H1 (cell line): ENCODE measurements at regions not wholly inside any gene's neighbourhood (a gene's known extent, or its start where the extent isn't known, plus 50 kb on each side); places are given as distances from the start of the nearest gene placed in this dataset.

Experiments
- CTCF ChIA-PET: fragments of 300-600 bp; sonication (Branson Sonifier 250); formaldehyde crosslinking; loops from one replicate; lab custom pipeline; 2021; ENCODE audit not compliant: partially characterized antibody; lab: Charles Lee
- POLR2A ChIA-PET: fragments of 300-600 bp; sonication (Branson Sonifier 250); formaldehyde crosslinking; loops from one replicate; lab custom pipeline; 2021; ENCODE audit warnings: inconsistent platforms; ENCODE audit not compliant: partially characterized antibody; lab: Charles Lee
- DNase-seq, 2 experiments: peaks; one replicate each; pipeline versions ENCODE4 v3.0.0 to v3.0.0-alpha.2; 2010 to 2022; ENCODE audit warnings: low spot score in 2 of 2, low read depth in 1 of 2, mixed read lengths in 1 of 2
- FAIRE-seq: peaks from 2 replicates; lab custom pipeline; 2011; peaks lifted over from hg19 to GRCh38; lab: Jason Lieb, UNC
- H2AFZ ChIP-seq: 2 replicates; pipeline ENCODE4 v1.8.1; 2012; ENCODE audit warnings: low read length, inconsistent platforms
- H2AK5ac ChIP-seq: 2 replicates; pipeline ENCODE4 v1.6.1; 2013; ENCODE audit warnings: low read depth, low read length
- H2BK120ac ChIP-seq: replicated peaks from 2 replicates; pipeline ENCODE3; 2013; ENCODE audit warnings: low read depth, low read length, inconsistent platforms
- H2BK12ac ChIP-seq: 2 replicates; pipeline ENCODE4 v1.6.1; 2013; ENCODE audit warnings: low read depth, low read length
- H2BK15ac ChIP-seq: 2 replicates; pipeline ENCODE4 v1.6.1; 2013; ENCODE audit warnings: low read length
- H2BK20ac ChIP-seq: 2 replicates; pipeline ENCODE4 v1.6.1; 2013; ENCODE audit warnings: low read length
- H2BK5ac ChIP-seq: 2 replicates; pipeline ENCODE4 v1.6.1; 2013; ENCODE audit warnings: low read depth, low read length
- H3K14ac ChIP-seq: 2 replicates; pipeline ENCODE4 v1.6.1; 2013; ENCODE audit warnings: inconsistent platforms; ENCODE audit not compliant: insufficient read length
- H3K18ac ChIP-seq: 2 replicates; pipeline ENCODE4 v1.6.1; 2013; ENCODE audit warnings: low read length; ENCODE audit errors: extremely low read depth
- H3K23ac ChIP-seq: 2 replicates; pipeline ENCODE4 v1.6.1; 2013; ENCODE audit warnings: inconsistent platforms; ENCODE audit not compliant: insufficient read length
- H3K23me2 ChIP-seq: 2 replicates; pipeline ENCODE4 v1.6.1; 2013; ENCODE audit warnings: low read depth, low read length
- H3K27ac ChIP-seq: 2 replicates; pipeline ENCODE4 v1.6.1; 2011; ENCODE audit warnings: low read depth, low read length, inconsistent platforms
- H3K27me3 ChIP-seq, 4 experiments: replicated peaks in 1 of 4; 1 replicate in 1 of 4; 2 replicates in 3 of 4; pipeline versions ENCODE4 v1.6.1 to v1.8.1; 2011 to 2013; ENCODE audit warnings: low read length in 3 of 4, mild to moderate bottlenecking in 3 of 4, inconsistent platforms in 2 of 4, mixed read lengths in 2 of 4, moderate library complexity in 1 of 4; ENCODE audit not compliant: control insufficient read depth in 3 of 4, insufficient read depth in 3 of 4; ENCODE audit errors: extremely low read depth in 1 of 4
- H3K36me3 ChIP-seq, 4 experiments: 2 replicates each; pipeline versions ENCODE4 v1.6.1 to v1.8.1; 2011 to 2013; ENCODE audit warnings: mild to moderate bottlenecking in 4 of 4, low read length in 3 of 4, moderate library complexity in 2 of 4, control low read depth in 1 of 4, inconsistent platforms in 1 of 4; ENCODE audit not compliant: insufficient read depth in 4 of 4, control insufficient read depth in 2 of 4
- H3K4ac ChIP-seq: replicated peaks from 2 replicates; pipeline ENCODE3; 2013; ENCODE audit warnings: low read length, low read depth, mixed read lengths, inconsistent platforms; ENCODE audit not compliant: insufficient read length
- H3K4me1 ChIP-seq, 4 experiments: replicated peaks in 1 of 4; 1 replicate in 1 of 4; 2 replicates in 3 of 4; pipeline versions ENCODE4 v1.6.1 to v1.8.1; 2011 to 2013; ENCODE audit warnings: low read length in 3 of 4, inconsistent platforms in 2 of 4, mixed read lengths in 1 of 4; ENCODE audit not compliant: insufficient read depth in 4 of 4, control insufficient read depth in 3 of 4
- H3K4me2 ChIP-seq, 2 experiments: 2 replicates each; pipeline versions ENCODE4 v1.6.1 to v1.8.1; 2011 to 2013; ENCODE audit warnings: low read depth in 2 of 2, low read length in 2 of 2, control low read depth in 1 of 2, inconsistent platforms in 1 of 2, mild to moderate bottlenecking in 1 of 2; ENCODE audit not compliant: insufficient read depth in 1 of 2
- H3K4me3 ChIP-seq, 4 experiments: fragments of 200-600, 300-600 bp in 1 of 4; sonication (generic), shearing (Covaris generic), sonication (Bioruptor Twin) in 1 of 4; 2 replicates each; pipeline versions ENCODE4 v1.5.1 to v1.8.1; 2011 to 2016; ENCODE audit warnings: low read length in 4 of 4, low read depth in 3 of 4, control low read depth in 2 of 4, inconsistent platforms in 2 of 4, mild to moderate bottlenecking in 2 of 4, mixed read lengths in 1 of 4, moderate library complexity in 1 of 4; ENCODE audit not compliant: insufficient read depth in 2 of 4; ENCODE audit errors: extremely low read depth in 1 of 4
- H3K56ac ChIP-seq: replicated peaks from 2 replicates; pipeline ENCODE3; 2013; ENCODE audit warnings: low read depth, mild to moderate bottlenecking, mixed read lengths, low read length, inconsistent platforms; ENCODE audit not compliant: insufficient read length
- H3K79me1 ChIP-seq: 2 replicates; pipeline ENCODE4 v1.6.1; 2013; ENCODE audit warnings: low read depth, low read length, control low read depth
- H3K79me2 ChIP-seq, 2 experiments: 2 replicates each; pipeline versions ENCODE4 v1.6.1 to v1.8.1; 2012 to 2013; ENCODE audit warnings: low read length in 2 of 2, mild to moderate bottlenecking in 2 of 2, inconsistent platforms in 1 of 2; ENCODE audit not compliant: insufficient read depth in 2 of 2, control insufficient read depth in 1 of 2
- H3K9ac ChIP-seq, 4 experiments: replicated peaks in 1 of 4; 1 replicate in 1 of 4; 2 replicates in 3 of 4; pipeline versions ENCODE4 v1.6.1 to v1.8.1; 2011 to 2013; ENCODE audit warnings: low read depth in 3 of 4, low read length in 3 of 4, control low read depth in 2 of 4, mild to moderate bottlenecking in 2 of 4, moderate library complexity in 2 of 4, inconsistent platforms in 1 of 4; ENCODE audit errors: extremely low read depth in 1 of 4
- H3K9me3 ChIP-seq, 2 experiments: 2 replicates each; pipeline versions ENCODE4 v1.6.1 to v1.8.1; 2012 to 2013; ENCODE audit warnings: mild to moderate bottlenecking in 2 of 2, moderate library complexity in 2 of 2, control low read depth in 1 of 2, inconsistent platforms in 1 of 2, low read depth in 1 of 2, low read length in 1 of 2, mixed read lengths in 1 of 2; ENCODE audit not compliant: insufficient read depth in 2 of 2
- H4K20me1 ChIP-seq, 2 experiments: replicated peaks in 1 of 2; 2 replicates each; pipeline versions ENCODE3 to v1.8.1; 2011 to 2013; ENCODE audit warnings: inconsistent platforms in 2 of 2, low read length in 2 of 2, mild to moderate bottlenecking in 1 of 2; ENCODE audit not compliant: insufficient read depth in 2 of 2, control insufficient read depth in 1 of 2
- H4K5ac ChIP-seq: 2 replicates; pipeline ENCODE4 v1.6.1; 2013; ENCODE audit warnings: low read length, low read depth, mixed read lengths, inconsistent platforms; ENCODE audit not compliant: insufficient read length
- H4K8ac ChIP-seq: 2 replicates; pipeline ENCODE4 v1.8.0; 2013; ENCODE audit warnings: mild to moderate bottlenecking, moderate library complexity, low read length, inconsistent platforms; ENCODE audit not compliant: insufficient read depth; ENCODE audit errors: extremely low read depth
- H4K91ac ChIP-seq: replicated peaks from 2 replicates; pipeline ENCODE3; 2013; ENCODE audit warnings: low read length, mixed read lengths, inconsistent platforms; ENCODE audit not compliant: insufficient read length
- BACH1 ChIP-seq: IDR thresholded peaks from 2 replicates; pipeline ENCODE4 v1.6.1; 2012; ENCODE audit warnings: low read length, improper control_type of control experiment
- CREB1 ChIP-seq: IDR thresholded peaks from 2 replicates; pipeline ENCODE4 v1.6.1; 2012; ENCODE audit warnings: inconsistent platforms
- GABPA ChIP-seq: IDR thresholded peaks from 2 replicates; pipeline ENCODE4 v1.6.1; 2011; ENCODE audit warnings: mild to moderate bottlenecking, low read length, moderate library complexity, borderline replicate concordance; ENCODE audit not compliant: insufficient read depth
- JUN ChIP-seq: IDR thresholded peaks from 2 replicates; pipeline ENCODE4 v1.6.1; 2011; ENCODE audit warnings: low read depth, mild to moderate bottlenecking, improper control_type of control experiment, low read length
- NRF1 ChIP-seq: IDR thresholded peaks from 2 replicates; pipeline ENCODE4 v1.6.1; 2011; ENCODE audit warnings: mild to moderate bottlenecking, low read depth, low read length, improper control_type of control experiment
- RAD21 ChIP-seq, 2 experiments: IDR thresholded peaks in 1 of 2; conservative IDR thresholded peaks in 1 of 2; 2 replicates each; pipeline ENCODE4 v1.6.1; 2011; ENCODE audit warnings: low read depth in 2 of 2, low read length in 2 of 2, improper control_type of control experiment in 1 of 2, inconsistent platforms in 1 of 2, mild to moderate bottlenecking in 1 of 2, moderate library complexity in 1 of 2
- RBBP5 ChIP-seq: IDR thresholded peaks from 2 replicates; pipeline ENCODE4 v1.7.1; 2012; ENCODE audit warnings: low read depth, mild to moderate bottlenecking, inconsistent platforms, low read length, moderate library complexity, borderline replicate concordance
- SIRT6 ChIP-seq: IDR thresholded peaks from one replicate; pipeline ENCODE4 v1.7.1; 2012; ENCODE audit warnings: low read length, inconsistent platforms
- SUZ12 ChIP-seq: fragments of 200-600 bp; sonication (generic); IDR thresholded peaks from 2 replicates; pipeline ENCODE4 v1.6.1; 2012; ENCODE audit warnings: mild to moderate bottlenecking, inconsistent platforms, low read length, moderate library complexity, mixed read lengths
- YY1 ChIP-seq: IDR thresholded peaks from 2 replicates; pipeline ENCODE4 v1.6.1; 2011; ENCODE audit warnings: low read depth, mild to moderate bottlenecking, low read length
- WGBS, 2 experiments: shearing (Covaris generic) in 1 of 2; methylation state at CpG; one replicate each; pipeline versions ENCODE4 v1.1.6 to v1.1.7; 2013 to 2015; ENCODE audit warnings: low lambda C conversion rate in 2 of 2, mixed read lengths in 2 of 2, inconsistent platforms in 1 of 2, low coverage in 1 of 2, missing lambda C conversion rate in 1 of 2; ENCODE audit not compliant: insufficient replicate concordance in 2 of 2, insufficient coverage in 1 of 2, insufficient read length in 1 of 2; ENCODE audit errors: extremely low coverage in 1 of 2, missing lambda C conversion rate in 1 of 2; 5-methylcytosine and 5-hydroxymethylcytosine counted together
- TF ChIP-seq, protein P1 (sequence below): IDR thresholded peaks from 2 replicates; pipeline ENCODE4 v1.6.1; 2012; ENCODE audit warnings: low read length, inconsistent platforms
- TF ChIP-seq, protein P2 (sequence below): IDR thresholded peaks from 2 replicates; pipeline ENCODE4 v1.6.1; 2012; ENCODE audit warnings: inconsistent platforms

GRCh38 chr13:78339927-78340326, 263.4 kb downstream of the POU4F1 start:
- Histone ChIP-seq H4K8ac (no peak overlapping the region), H3K4me1 (no peaks in the 10 kb centered on the region), H3K23ac (no peak overlapping the region), H3K4me3 (no peak overlapping the region), H3K4ac (no peak overlapping the region), H3K27ac (no peak overlapping the region), H2AK5ac (no peak overlapping the region), H4K5ac (no peak overlapping the region), H3K9ac (no peak overlapping the region), H3K56ac (no peak overlapping the region), H3K79me1 (no peaks in the 10 kb centered on the region), H4K91ac (no peak overlapping the region), H2BK5ac (no peak overlapping the region), H2BK15ac (no peak overlapping the region), H3K4me2 (no peak overlapping the region), H2BK12ac (no peak overlapping the region), H3K36me3 (no peaks in the 10 kb centered on the region), H3K27me3 (peaks cover 0 to 1% (median 0%) of the 10 kb centered on the region in 4 experiments; a peak in 1 of 7 replicates), H3K23me2 (no peaks in the 10 kb centered on the region), H2BK120ac (no peak overlapping the region), H3K18ac (no peak overlapping the region), H3K79me2 (no peaks in the 10 kb centered on the region), H4K20me1 (no peaks in the 10 kb centered on the region), H3K9me3 (no peaks in the 10 kb centered on the region), H2AFZ (no peak overlapping the region), H3K14ac (no peak overlapping the region), H2BK20ac (no peak overlapping the region)
- DNase-seq (no peak), FAIRE-seq (no peak)
- ChIA-PET POLR2A (no interaction called here), CTCF (no interaction called here)
- TF ChIP-seq YY1, result no peak
- no peak for TF ChIP-seq CREB1
- TF ChIP-seq, protein P1, sequence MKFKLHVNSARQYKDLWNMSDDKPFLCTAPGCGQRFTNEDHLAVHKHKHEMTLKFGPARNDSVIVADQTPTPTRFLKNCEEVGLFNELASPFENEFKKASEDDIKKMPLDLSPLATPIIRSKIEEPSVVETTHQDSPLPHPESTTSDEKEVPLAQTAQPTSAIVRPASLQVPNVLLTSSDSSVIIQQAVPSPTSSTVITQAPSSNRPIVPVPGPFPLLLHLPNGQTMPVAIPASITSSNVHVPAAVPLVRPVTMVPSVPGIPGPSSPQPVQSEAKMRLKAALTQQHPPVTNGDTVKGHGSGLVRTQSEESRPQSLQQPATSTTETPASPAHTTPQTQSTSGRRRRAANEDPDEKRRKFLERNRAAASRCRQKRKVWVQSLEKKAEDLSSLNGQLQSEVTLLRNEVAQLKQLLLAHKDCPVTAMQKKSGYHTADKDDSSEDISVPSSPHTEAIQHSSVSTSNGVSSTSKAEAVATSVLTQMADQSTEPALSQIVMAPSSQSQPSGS, result no peak
- no peak for TF ChIP-seq SUZ12
- TF ChIP-seq GABPA, result no peak
- TF ChIP-seq RBBP5, result no peak
- TF ChIP-seq JUN, result no peak
- no peak for TF ChIP-seq RAD21 (IDR thresholded peaks at IDR 0.05 in 1 of 2, conservative IDR thresholded peaks at IDR 0.05 in 1 of 2; ENCODE audit: low read depth in 2 of 2, low read length in 2 of 2)
- no peak for TF ChIP-seq NRF1
- no peak for TF ChIP-seq BACH1
- TF ChIP-seq, protein P2, sequence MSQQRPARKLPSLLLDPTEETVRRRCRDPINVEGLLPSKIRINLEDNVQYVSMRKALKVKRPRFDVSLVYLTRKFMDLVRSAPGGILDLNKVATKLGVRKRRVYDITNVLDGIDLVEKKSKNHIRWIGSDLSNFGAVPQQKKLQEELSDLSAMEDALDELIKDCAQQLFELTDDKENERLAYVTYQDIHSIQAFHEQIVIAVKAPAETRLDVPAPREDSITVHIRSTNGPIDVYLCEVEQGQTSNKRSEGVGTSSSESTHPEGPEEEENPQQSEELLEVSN, result no peak
- TF ChIP-seq SIRT6, result no peak
- WGBS, 2 experiments, result 88% methylated on average over 2 of the region's 2 CpGs; no CpG with 5 or more reads in 1 of the 2 experiments
